ENCODE measurements at regions not wholly inside any gene's neighbourhood (a gene's known extent, or its start where the extent isn't known, plus 50 kb on each side); places are given as distances from the start of the nearest gene placed in this dataset.

- TF ChIP-seq, protein P1, sequence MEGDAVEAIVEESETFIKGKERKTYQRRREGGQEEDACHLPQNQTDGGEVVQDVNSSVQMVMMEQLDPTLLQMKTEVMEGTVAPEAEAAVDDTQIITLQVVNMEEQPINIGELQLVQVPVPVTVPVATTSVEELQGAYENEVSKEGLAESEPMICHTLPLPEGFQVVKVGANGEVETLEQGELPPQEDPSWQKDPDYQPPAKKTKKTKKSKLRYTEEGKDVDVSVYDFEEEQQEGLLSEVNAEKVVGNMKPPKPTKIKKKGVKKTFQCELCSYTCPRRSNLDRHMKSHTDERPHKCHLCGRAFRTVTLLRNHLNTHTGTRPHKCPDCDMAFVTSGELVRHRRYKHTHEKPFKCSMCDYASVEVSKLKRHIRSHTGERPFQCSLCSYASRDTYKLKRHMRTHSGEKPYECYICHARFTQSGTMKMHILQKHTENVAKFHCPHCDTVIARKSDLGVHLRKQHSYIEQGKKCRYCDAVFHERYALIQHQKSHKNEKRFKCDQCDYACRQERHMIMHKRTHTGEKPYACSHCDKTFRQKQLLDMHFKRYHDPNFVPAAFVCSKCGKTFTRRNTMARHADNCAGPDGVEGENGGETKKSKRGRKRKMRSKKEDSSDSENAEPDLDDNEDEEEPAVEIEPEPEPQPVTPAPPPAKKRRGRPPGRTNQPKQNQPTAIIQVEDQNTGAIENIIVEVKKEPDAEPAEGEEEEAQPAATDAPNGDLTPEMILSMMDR (IDR thresholded peaks at IDR 0.05; ENCODE audit: insufficient read depth, low read length, severe bottlenecking), result no peak
- Histone ChIP-seq H3K4me3 (ENCODE audit: low read depth, low read length) (no peak overlapping the region), H3K36me3 (ENCODE audit: control insufficient read depth, insufficient read depth, low read length) (no peaks in the 10 kb centered on the region), H3K27me3 (ENCODE audit: control insufficient read depth, insufficient read depth, low read length) (peaks cover 4% of the 10 kb centered on the region)
- FAIRE-seq (no peak), DNase-seq (ENCODE audit: low read depth) (peak; percentile 27)
These were observed 70.6 kb downstream of the ACTBL2 start for GRCh38 chr5:57411982-57412381.

DNA sequence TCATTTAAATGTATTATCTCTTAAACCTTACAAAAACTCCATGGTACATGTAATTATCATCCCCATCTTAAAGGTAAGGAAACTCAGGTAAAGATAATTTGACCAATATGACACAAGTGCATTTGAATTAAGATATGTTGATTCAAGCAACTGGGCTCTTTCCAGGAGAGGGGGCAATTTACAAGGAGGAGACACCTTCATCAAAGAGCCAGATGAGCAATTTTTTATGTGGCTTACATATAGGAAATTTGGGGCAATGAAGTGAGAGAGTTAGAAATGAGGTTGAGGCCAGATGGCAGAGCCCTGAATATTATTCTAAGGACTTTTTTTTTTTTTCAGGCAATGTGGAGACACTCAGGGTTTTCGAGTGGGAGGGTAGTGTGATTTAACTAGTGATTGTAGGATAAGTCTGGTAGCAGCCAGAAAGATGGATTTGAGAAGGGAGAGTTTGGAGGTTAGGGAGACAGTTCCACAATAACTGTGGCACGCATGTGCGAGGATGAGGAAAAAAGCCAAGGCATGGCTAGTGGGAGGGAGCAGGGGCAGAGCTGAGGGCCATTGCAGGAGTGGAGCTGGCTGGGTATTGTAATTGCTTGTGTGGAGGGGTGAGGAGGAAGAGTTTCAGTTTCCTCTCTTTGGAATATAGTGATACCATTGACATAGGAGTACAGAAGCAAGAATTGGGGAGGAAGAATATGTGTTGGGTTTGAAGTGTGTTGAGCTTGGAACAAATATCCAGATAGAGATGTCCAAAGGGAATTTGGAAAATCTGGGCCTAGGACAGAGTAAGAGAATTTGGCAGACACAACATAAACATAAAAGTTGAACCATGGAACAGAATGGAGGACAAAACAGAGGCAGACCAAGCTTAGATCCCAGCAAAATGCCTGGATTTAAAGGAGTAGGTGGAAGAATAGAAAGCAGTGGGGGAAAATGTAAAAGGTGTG lies 72.0 kb downstream of the ACTBL2 start:
- TF ChIP-seq, protein P1 (IDR thresholded peaks at IDR 0.05; ENCODE audit: insufficient read depth, low read length, severe bottlenecking), result no peak
- DNase-seq (ENCODE audit: low read depth), result no peak
- FAIRE-seq, result no peak
- Histone ChIP-seq H3K4me3 (ENCODE audit: low read depth, low read length) (no peak overlapping the region), H3K36me3 (ENCODE audit: control insufficient read depth, insufficient read depth, low read length) (no peaks in the 10 kb centered on the region), H3K27me3 (ENCODE audit: control insufficient read depth, insufficient read depth, low read length) (peaks cover 2% of the 10 kb centered on the region)

GRCh38 chr5:57408714-57409113 lies 73.9 kb downstream of the ACTBL2 start:
- TF ChIP-seq, protein P1 (IDR thresholded peaks at IDR 0.05; ENCODE audit: insufficient read depth, low read length, severe bottlenecking), result no peak
- DNase-seq (ENCODE audit: low read depth) (no peak), FAIRE-seq (no peak)
- Histone ChIP-seq H3K36me3 (ENCODE audit: control insufficient read depth, insufficient read depth, low read length) (no peaks in the 10 kb centered on the region), H3K4me3 (ENCODE audit: low read depth, low read length) (no peak overlapping the region), H3K27me3 (ENCODE audit: control insufficient read depth, insufficient read depth, low read length) (no peaks in the 10 kb centered on the region)

- Histone ChIP-seq H3K4me3 (ENCODE audit: low read depth, low read length) (no peak overlapping the region), H3K27me3 (ENCODE audit: control insufficient read depth, insufficient read depth, low read length) (no peaks in the 10 kb centered on the region), H3K36me3 (ENCODE audit: control insufficient read depth, insufficient read depth, low read length) (no peaks in the 10 kb centered on the region)
- FAIRE-seq (no peak), DNase-seq (ENCODE audit: low read depth) (no peak)
- TF ChIP-seq, protein P1 (IDR thresholded peaks at IDR 0.05; ENCODE audit: insufficient read depth, low read length, severe bottlenecking), result no peak
These were observed 74.3 kb downstream of the ACTBL2 start for GRCh38 chr5:57408285-57408684.

DNA sequence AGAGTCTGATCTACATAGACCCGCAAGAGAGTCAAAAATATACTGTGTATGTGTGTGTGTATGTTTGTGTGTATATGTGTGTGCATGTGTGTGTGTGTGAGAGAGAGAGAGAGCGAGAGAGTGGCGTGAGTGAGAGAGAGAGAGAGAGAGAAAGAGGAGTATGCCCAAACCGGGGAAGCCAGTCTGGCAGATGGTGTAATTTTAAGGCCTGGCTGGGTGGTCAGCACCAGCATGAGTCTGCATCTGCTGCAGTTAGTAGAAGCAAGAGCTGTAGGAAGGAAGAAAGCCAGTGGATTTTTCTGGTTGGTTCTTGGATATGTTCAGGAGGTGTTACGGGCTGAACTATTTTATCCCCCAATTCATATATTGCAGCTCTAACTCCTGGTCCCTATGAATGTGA lies 75.2 kb downstream of the ACTBL2 start:
- TF ChIP-seq, protein P1 (IDR thresholded peaks at IDR 0.05; ENCODE audit: insufficient read depth, low read length, severe bottlenecking), result no peak
- DNase-seq (ENCODE audit: low read depth), result no peak
- FAIRE-seq, result no peak
- Histone ChIP-seq H3K4me3 (ENCODE audit: low read depth, low read length) (no peak overlapping the region), H3K36me3 (ENCODE audit: control insufficient read depth, insufficient read depth, low read length) (no peaks in the 10 kb centered on the region), H3K27me3 (ENCODE audit: control insufficient read depth, insufficient read depth, low read length) (no peaks in the 10 kb centered on the region)

Measured in bronchial epithelial cell (primary cell).